ENCODE measurements at regions not wholly inside any gene's neighbourhood (a gene's known extent, or its start where the extent isn't known, plus 50 kb on each side); places are given as distances from the start of the nearest gene placed in this dataset.
"Not testable (repeated sequence)": the region's sequence is repeated elsewhere in the genome, so short reads cannot be mapped to it uniquely, and the experiment has no call there.

- DNase-seq (ENCODE audit: low read depth): no peak
These were observed 289.1 kb upstream of the PLD5 start for GRCh38 chr1:242813490-242814091.

DNA sequence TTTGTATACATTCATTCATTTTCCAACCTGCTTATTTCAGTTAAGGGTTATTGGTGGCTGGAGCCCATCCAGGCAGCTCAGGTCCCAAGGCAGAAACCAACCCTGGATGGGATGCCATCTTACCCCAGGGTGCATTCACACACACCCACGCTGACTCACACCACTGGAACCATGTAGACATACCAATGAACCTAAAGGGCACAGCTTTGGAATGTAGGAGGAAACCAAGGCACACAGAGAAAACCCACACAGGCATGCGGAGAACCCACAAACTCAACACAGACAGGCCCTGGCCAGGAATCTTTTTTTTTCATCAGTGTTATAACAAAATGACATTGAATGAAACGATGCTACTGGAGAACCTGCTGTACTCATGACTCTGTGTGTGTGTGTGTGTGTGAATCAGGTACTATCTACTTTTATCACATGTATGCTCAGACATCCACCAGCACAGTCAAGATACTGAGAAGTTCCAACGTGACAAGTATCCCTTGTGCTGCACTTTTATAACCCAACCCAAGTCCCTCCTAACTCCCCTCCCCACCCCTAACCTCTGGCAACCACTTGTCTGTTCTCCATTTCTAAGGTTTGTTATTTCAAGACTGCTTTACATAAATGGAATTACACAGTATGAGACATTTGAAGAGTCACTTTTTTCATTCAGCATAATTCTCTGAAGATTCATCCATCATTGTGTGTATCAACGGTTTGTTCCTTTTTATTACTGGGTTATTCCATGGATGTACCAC lies 286.8 kb upstream of the PLD5 start:
- no peak for DNase-seq (ENCODE audit: low read depth)

DNA sequence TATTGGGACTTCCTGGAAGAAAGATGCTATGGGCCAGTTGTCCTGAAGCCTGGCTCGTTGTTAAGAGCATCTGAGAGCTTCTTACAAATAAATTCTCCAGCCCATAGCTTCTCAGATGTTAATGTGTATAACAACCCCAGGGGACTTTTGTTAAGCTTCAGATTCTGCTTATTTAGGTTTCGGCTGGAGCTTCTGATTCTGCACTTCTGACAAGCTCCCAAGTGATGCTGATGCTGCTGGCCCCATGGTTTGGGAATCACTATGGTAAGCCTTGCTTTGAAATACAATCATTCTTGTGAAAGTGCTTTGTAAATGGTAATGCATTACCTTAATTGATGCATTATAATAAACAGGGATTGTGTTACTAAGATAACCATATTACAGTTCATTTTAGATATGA lies 281.8 kb upstream of the PLD5 start:
- no peak for DNase-seq (ENCODE audit: low read depth)

- not testable (repeated sequence) for DNase-seq (ENCODE audit: low read depth)
These were observed 280.9 kb upstream of the PLD5 start for GRCh38 chr1:242805360-242805759.

- no peak for DNase-seq (ENCODE audit: low read depth)
These were observed 278.5 kb upstream of the PLD5 start for GRCh38 chr1:242802973-242803372.

GRCh38 chr1:242800521-242800920 lies 276.0 kb upstream of the PLD5 start:
- DNase-seq (ENCODE audit: low read depth): no peak

DNA sequence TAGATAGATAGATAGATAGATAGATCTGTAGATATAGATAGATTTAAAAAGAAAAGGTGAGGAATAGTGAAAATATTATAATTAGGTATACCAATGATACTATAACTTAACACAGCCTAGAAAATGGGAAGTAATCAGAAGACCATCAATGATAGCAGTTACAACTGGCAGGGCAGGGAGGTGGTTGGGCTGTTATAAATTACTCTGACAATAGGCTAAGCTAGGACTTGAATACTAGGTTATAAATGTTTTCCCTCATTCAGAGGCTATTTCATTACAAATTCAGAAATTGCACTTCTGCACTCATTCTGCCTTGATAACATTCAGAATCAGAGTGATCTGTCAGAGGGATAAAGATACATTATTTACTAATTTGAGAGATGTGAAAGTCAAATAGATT lies 273.4 kb upstream of the PLD5 start:
- no peak for DNase-seq (ENCODE audit: low read depth)

DNA sequence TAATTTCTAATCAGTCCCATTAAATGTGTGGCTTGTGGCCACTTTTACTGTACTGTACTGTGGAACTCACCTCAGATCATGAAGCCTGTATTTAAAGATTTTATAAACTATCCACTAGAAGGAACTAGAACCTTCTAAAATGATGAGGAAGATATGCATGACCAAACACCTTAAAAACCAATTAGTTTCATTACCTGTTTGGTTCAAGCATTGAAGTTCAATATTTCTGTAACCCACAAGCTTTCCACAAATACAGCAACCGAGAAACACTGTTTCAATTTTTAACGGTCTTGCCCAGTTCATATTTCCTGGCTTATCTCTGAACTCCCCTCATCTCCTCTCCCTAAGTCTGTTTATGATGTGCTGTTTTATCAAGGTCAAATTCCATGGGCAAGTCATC lies 264.3 kb upstream of the PLD5 start:
- no peak for DNase-seq (ENCODE audit: low read depth)

GRCh38 chr1:242787968-242788367 lies 263.5 kb upstream of the PLD5 start:
- DNase-seq (ENCODE audit: low read depth): no peak

- no peak for DNase-seq (ENCODE audit: low read depth)
These were observed 260.3 kb upstream of the PLD5 start for GRCh38 chr1:242784807-242785206.

GRCh38 chr1:242784084-242784483 lies 259.6 kb upstream of the PLD5 start:
- no peak for DNase-seq (ENCODE audit: low read depth)

- DNase-seq (ENCODE audit: low read depth): no peak
These were observed 249.8 kb upstream of the PLD5 start for GRCh38 chr1:242774256-242774655.

- no peak for DNase-seq (ENCODE audit: low read depth)
These were observed 245.9 kb upstream of the PLD5 start for GRCh38 chr1:242770366-242770765.

DNA sequence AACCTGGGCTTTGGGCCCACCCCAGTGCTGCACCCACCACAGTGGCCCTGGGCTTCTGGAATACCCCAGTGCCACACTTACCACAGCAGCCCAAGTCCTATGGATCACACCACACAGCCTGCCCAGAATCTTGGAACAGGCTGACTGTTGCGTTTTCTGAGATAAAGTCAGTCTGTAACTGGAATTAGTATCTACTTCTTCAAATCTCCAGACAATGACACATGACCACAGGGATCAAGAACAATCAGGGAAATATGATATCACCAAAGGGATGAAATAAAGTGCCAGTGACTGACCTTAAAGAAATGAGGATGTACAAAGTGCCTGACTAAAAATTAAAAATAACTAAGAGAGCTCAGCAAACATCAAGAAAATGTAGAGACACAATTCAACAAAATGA lies 239.7 kb upstream of the PLD5 start:
- no peak for DNase-seq (ENCODE audit: low read depth)

DNA sequence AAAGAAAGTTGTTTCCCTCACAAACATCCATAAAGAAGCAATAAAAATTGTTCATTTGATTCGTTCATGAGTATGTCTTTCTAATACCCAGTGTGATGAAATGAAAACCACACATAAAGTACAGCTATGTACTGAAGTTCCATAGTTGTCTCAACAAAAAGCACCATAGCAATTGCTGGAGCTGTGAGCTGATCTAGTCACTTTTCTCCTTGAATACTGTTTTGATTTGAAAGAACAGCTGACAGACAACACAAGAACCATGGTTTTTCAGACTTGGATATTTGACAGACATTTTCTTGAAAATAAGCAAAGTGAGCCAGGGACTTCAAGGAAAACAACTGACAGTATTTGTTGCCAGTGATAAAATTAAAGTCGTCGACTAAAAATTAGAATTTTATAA lies 237.1 kb upstream of the PLD5 start:
- no peak for DNase-seq (ENCODE audit: low read depth)

DNA sequence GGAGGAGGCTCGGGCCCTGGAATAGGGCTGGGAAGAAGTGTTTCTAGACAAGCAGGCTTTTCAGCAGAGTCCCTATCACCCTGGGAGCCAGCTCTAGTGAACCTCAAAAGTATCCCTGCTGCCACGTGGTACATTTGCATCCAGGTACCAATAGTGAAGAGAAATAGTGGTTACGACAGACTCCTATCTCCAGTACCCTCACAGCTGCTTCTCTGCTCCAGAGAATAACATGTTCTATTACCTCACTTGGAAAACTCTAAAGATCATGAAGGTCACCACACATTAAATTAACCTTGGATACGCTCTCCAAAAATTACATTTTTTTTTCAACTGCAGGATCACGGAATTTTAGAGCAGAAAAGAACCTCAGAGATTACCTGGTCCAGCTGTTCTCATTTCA lies 230.4 kb upstream of the PLD5 start:
- DNase-seq (ENCODE audit: low read depth): no peak

DNA sequence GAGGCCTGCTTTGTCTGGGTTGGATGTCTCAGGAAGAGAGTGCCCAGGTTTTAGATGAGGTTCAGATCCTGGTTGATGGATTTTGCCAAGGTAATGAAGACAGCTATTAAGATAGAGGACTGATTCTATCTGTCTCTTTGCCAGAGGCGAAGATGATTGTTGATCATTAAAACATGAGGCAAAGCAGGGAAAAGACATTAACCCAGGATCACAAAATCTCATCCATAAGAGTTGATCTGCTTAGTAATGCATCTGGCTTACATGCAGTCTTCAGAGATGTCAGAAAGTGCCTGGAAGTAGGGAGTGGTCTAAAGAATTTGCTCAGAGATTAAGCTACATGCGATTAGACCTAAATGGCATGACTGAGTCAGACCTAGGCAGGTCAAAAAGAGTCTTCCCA lies 229.6 kb upstream of the PLD5 start:
- no peak for DNase-seq (ENCODE audit: low read depth)

- DNase-seq (ENCODE audit: low read depth): no peak
These were observed 222.7 kb upstream of the PLD5 start for GRCh38 chr1:242747233-242747632.

- DNase-seq (ENCODE audit: low read depth): no peak
These were observed 220.6 kb upstream of the PLD5 start for GRCh38 chr1:242745079-242745478.

- DNase-seq (ENCODE audit: low read depth): no peak
These were observed 219.7 kb upstream of the PLD5 start for GRCh38 chr1:242743983-242744780.

DNA sequence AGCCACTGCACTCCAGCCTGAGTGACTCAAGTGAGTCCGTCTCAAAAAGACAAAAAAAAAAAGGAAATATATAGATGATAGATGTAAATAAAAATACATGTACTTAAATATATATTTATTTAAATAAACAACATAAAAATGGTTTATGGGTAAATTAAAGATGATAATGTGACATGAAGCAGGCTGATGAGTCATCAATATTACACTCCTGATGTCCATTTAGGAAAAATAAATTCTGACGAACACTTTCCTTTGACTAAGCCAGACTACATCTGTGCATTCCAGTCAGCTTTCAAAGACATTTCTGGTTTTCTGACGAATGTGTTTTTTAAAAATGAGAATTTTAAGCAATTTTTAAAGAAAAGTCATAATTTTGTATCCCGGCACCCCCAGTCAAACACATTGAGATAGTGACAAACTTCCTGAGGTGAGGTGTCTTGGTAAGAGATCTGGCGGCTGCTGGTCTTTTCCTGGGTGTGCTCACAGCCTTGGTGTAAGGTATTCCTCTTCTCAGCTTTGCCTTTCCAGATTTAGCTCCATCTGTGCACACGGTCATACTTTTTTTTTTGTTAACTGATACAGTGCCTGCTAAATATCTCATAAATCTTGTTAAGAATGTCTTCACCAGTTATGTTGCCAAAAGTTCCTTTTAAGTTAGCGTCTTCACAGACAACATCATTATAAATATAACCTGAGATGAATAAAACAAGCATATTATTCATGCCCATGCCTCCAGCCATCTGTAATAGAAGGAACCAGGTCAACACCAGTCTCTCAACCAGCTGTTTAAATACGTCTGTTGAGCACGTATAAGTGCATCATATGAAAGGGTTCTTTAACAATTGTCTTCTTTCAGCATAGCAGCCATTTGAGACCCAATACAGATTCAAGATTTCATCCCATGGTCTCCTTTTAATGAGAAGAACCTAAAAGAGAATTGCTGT lies 214.5 kb upstream of the PLD5 start:
- no peak for DNase-seq (ENCODE audit: low read depth)

- DNase-seq (ENCODE audit: low read depth): no peak
These were observed 212.1 kb upstream of the PLD5 start for GRCh38 chr1:242736611-242737010.

All from activated T-cell treated with anti-CD3 and anti-CD28 coated beads for 1 hour (primary cell).